ENCODE measurements at regions not wholly inside any gene's neighbourhood (a gene's known extent, or its start where the extent isn't known, plus 50 kb on each side); places are given as distances from the start of the nearest gene placed in this dataset.

DNA sequence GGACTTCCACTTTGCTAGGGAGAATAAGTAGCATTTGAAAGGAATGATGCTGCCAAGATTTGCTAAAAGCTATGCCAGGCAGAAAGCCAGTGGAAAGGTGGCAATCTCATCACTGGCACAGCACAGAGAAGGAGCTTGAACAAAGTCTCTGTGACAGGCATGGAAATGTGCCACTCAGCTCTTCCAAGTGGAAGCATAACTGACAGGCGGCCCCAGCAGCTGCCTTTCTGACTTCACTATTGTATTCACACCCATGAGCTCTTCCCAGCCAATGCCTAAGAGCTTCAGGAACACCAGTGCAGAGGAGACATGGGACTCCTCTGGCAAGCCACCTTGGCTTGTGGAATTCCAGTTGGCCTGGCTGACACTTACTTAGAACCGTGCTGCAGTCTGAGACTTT, 134.6 kb upstream of the REG3G start:
- Histone ChIP-seq H3K36me3 (ENCODE audit: insufficient read depth, low read length) (no peaks in the 10 kb centered on the region), H3K27me3 (ENCODE audit: insufficient read depth, low read length, poor library complexity) (no peaks in the 10 kb centered on the region), H3K4me3 (ENCODE audit: low read depth in 1 of 2, low read length in 2 of 2) (no peak overlapping the region), H3K79me2 (ENCODE audit: insufficient read depth, low read length) (no peaks in the 10 kb centered on the region), H3K9ac (ENCODE audit: low read depth, low read length) (no peak overlapping the region), H4K20me1 (ENCODE audit: insufficient read depth, low read length) (no peaks in the 10 kb centered on the region), H3K27ac (ENCODE audit: low read length) (no peak overlapping the region), H3K4me2 (ENCODE audit: insufficient read depth, low read length) (no peak overlapping the region), H2AFZ (ENCODE audit: low read depth, low read length) (no peak overlapping the region), H3K4me1 (ENCODE audit: insufficient read depth, low read length) (no peaks in the 10 kb centered on the region), H3K9me3 (ENCODE audit: insufficient read depth, low read length, severe bottlenecking) (no peaks in the 10 kb centered on the region)
- DNase-seq = no peak
- TF ChIP-seq, protein P1, sequence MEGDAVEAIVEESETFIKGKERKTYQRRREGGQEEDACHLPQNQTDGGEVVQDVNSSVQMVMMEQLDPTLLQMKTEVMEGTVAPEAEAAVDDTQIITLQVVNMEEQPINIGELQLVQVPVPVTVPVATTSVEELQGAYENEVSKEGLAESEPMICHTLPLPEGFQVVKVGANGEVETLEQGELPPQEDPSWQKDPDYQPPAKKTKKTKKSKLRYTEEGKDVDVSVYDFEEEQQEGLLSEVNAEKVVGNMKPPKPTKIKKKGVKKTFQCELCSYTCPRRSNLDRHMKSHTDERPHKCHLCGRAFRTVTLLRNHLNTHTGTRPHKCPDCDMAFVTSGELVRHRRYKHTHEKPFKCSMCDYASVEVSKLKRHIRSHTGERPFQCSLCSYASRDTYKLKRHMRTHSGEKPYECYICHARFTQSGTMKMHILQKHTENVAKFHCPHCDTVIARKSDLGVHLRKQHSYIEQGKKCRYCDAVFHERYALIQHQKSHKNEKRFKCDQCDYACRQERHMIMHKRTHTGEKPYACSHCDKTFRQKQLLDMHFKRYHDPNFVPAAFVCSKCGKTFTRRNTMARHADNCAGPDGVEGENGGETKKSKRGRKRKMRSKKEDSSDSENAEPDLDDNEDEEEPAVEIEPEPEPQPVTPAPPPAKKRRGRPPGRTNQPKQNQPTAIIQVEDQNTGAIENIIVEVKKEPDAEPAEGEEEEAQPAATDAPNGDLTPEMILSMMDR (IDR thresholded peaks at IDR 0.05; ENCODE audit: borderline replicate concordance, extremely low read depth, low read length, poor library complexity, severe bottlenecking) = no peak
- no peak for TF ChIP-seq EZH2 (IDR thresholded peaks at IDR 0.05; ENCODE audit: borderline replicate concordance, low read depth, low read length, severe bottlenecking)
- ATAC-seq (ENCODE audit: insufficient read depth, low read depth) = no peak

DNA sequence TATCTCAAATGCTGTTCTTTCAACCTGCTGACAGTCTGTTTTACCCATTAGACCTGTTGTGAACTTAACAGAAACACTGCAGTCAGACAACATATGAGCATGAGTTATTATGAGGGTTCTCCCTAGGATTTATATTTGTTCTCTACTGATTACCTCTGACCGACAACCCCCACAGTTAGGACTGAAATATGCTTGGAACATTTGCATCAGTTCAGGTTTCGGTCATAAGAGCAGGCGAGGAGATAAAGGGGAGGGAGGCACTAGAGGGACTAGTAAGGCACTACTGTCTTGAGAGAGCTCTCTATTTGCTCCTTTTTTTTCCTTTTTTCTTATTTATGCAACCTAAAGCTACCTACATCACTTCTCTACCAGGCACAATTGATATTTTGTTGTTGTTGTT, 133.2 kb upstream of the REG3G start:
- no peak overlapping the region for H2AFZ ChIP-seq (ENCODE audit: low read depth, low read length)
- H3K36me3 ChIP-seq (ENCODE audit: insufficient read depth, low read length) = no peaks in the 10 kb centered on the region
- no peak overlapping the region for H3K4me3 ChIP-seq (ENCODE audit: low read depth in 1 of 2, low read length in 2 of 2)
- H4K20me1 ChIP-seq (ENCODE audit: insufficient read depth, low read length) = no peaks in the 10 kb centered on the region
- H3K9ac ChIP-seq (ENCODE audit: low read depth, low read length) = no peak overlapping the region
- no peaks in the 10 kb centered on the region for H3K4me1 ChIP-seq (ENCODE audit: insufficient read depth, low read length)
- H3K27ac ChIP-seq (ENCODE audit: low read length) = no peak overlapping the region
- H3K79me2 ChIP-seq (ENCODE audit: insufficient read depth, low read length) = no peaks in the 10 kb centered on the region
- TF ChIP-seq, protein P1 (IDR thresholded peaks at IDR 0.05; ENCODE audit: borderline replicate concordance, extremely low read depth, low read length, poor library complexity, severe bottlenecking) = no peak
- no peak for TF ChIP-seq EZH2 (IDR thresholded peaks at IDR 0.05; ENCODE audit: borderline replicate concordance, low read depth, low read length, severe bottlenecking)
- ATAC-seq (ENCODE audit: insufficient read depth, low read depth) (no peak), DNase-seq (no peak)
- H3K9me3 ChIP-seq (ENCODE audit: insufficient read depth, low read length, severe bottlenecking) = no peaks in the 10 kb centered on the region
- H3K4me2 ChIP-seq (ENCODE audit: insufficient read depth, low read length) = no peak overlapping the region
- no peaks in the 10 kb centered on the region for H3K27me3 ChIP-seq (ENCODE audit: insufficient read depth, low read length, poor library complexity)

DNA sequence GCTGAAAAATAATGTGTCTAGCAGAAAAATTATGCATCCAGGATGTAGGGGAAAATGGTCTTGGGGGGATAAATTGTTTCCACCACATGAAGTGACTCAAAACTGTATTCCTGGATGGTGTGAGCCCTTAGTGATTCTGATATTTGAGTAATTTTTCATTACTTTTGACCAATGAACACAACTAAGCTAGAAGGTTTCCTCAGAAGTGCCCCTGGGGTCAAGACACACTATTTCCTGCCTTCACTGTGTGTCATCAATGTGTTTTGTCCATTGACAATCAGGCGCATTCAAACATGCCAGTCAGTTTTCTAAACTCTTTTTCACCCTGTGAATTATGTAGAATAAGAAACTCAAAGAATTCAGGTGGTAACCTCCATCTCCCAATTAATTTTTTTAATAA, 130.5 kb upstream of the REG3G start:
- no peaks in the 10 kb centered on the region for H3K4me1 ChIP-seq (ENCODE audit: insufficient read depth, low read length)
- H4K20me1 ChIP-seq (ENCODE audit: insufficient read depth, low read length) = no peaks in the 10 kb centered on the region
- ATAC-seq (ENCODE audit: insufficient read depth, low read depth) = no peak
- H3K27ac ChIP-seq (ENCODE audit: low read length) = no peak overlapping the region
- no peaks in the 10 kb centered on the region for H3K79me2 ChIP-seq (ENCODE audit: insufficient read depth, low read length)
- H3K4me3 ChIP-seq (ENCODE audit: low read depth in 1 of 2, low read length in 2 of 2) = no peak overlapping the region
- no peaks in the 10 kb centered on the region for H3K9me3 ChIP-seq (ENCODE audit: insufficient read depth, low read length, severe bottlenecking)
- H3K27me3 ChIP-seq (ENCODE audit: insufficient read depth, low read length, poor library complexity) = no peaks in the 10 kb centered on the region
- no peak for DNase-seq
- no peaks in the 10 kb centered on the region for H3K36me3 ChIP-seq (ENCODE audit: insufficient read depth, low read length)
- H3K9ac ChIP-seq (ENCODE audit: low read depth, low read length) = no peak overlapping the region
- no peak overlapping the region for H2AFZ ChIP-seq (ENCODE audit: low read depth, low read length)
- H3K4me2 ChIP-seq (ENCODE audit: insufficient read depth, low read length) = no peak overlapping the region
- no peak for TF ChIP-seq EZH2 (IDR thresholded peaks at IDR 0.05; ENCODE audit: borderline replicate concordance, low read depth, low read length, severe bottlenecking)
- TF ChIP-seq, protein P1 (IDR thresholded peaks at IDR 0.05; ENCODE audit: borderline replicate concordance, extremely low read depth, low read length, poor library complexity, severe bottlenecking) = no peak

DNA sequence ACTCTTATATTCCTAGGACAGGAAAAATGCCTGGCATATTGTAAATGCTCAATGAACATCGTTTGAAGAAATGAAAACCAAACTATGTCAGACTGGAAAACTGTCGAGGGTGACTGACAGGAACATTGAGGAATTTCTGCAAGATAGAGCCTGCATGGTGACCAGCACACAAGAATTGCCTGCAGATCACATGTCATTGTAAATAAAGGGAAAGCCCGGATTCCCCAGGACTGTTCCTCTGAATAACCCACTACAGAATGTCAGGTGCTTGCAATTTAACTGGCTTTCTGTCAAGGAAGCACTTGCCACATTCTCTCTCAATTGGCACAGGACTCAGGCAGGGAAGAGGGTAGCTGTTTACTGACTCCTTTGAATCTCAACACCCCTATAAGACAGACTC, 129.0 kb upstream of the REG3G start:
- DNase-seq (no peak), ATAC-seq (ENCODE audit: insufficient read depth, low read depth) (no peak)
- TF ChIP-seq, protein P1 (IDR thresholded peaks at IDR 0.05; ENCODE audit: borderline replicate concordance, extremely low read depth, low read length, poor library complexity, severe bottlenecking) = no peak
- no peak for TF ChIP-seq EZH2 (IDR thresholded peaks at IDR 0.05; ENCODE audit: borderline replicate concordance, low read depth, low read length, severe bottlenecking)
- no peak overlapping the region for H3K9ac ChIP-seq (ENCODE audit: low read depth, low read length)
- H3K27me3 ChIP-seq (ENCODE audit: insufficient read depth, low read length, poor library complexity) = no peaks in the 10 kb centered on the region
- H4K20me1 ChIP-seq (ENCODE audit: insufficient read depth, low read length) = no peaks in the 10 kb centered on the region
- no peaks in the 10 kb centered on the region for H3K36me3 ChIP-seq (ENCODE audit: insufficient read depth, low read length)
- no peak overlapping the region for H3K4me3 ChIP-seq (ENCODE audit: low read depth in 1 of 2, low read length in 2 of 2)
- H2AFZ ChIP-seq (ENCODE audit: low read depth, low read length) = no peak overlapping the region
- H3K9me3 ChIP-seq (ENCODE audit: insufficient read depth, low read length, severe bottlenecking) = no peaks in the 10 kb centered on the region
- no peak overlapping the region for H3K27ac ChIP-seq (ENCODE audit: low read length)
- H3K79me2 ChIP-seq (ENCODE audit: insufficient read depth, low read length) = no peaks in the 10 kb centered on the region
- no peaks in the 10 kb centered on the region for H3K4me1 ChIP-seq (ENCODE audit: insufficient read depth, low read length)
- no peak overlapping the region for H3K4me2 ChIP-seq (ENCODE audit: insufficient read depth, low read length)

All from DND-41 (cell line).